Sigmoid colon (tissue), 6 donors: ENCODE measurements at regions not wholly inside any gene's neighbourhood (a gene's known extent, or its start where the extent isn't known, plus 50 kb on each side); places are given as distances from the start of the nearest gene placed in this dataset.

ENCODE experiments used
- DNase-seq: peaks from one replicate; pipeline ENCODE4 v3.0.0-alpha.2; 2019
- H3K27ac ChIP-seq, 4 donors: fragments of 200-600 bp; sonication (generic); one replicate each; pipeline ENCODE4 v1.5.1; 2016 to 2019; ENCODE audit warnings: mild to moderate bottlenecking in 1 of 4
- H3K27me3 ChIP-seq, 3 donors: fragments of 200-600 bp; sonication (generic); one replicate each; pipeline ENCODE4 v1.5.1; 2019; ENCODE audit warnings: mild to moderate bottlenecking in 1 of 3
- H3K36me3 ChIP-seq, 4 donors: fragments of 200-600 bp; sonication (generic); one replicate each; pipeline ENCODE4 v1.5.1; 2016 to 2019
- H3K4me1 ChIP-seq, 4 donors: fragments of 200-600 bp; sonication (generic); one replicate each; pipeline ENCODE4 v1.5.1; 2017 to 2019
- H3K4me3 ChIP-seq, 4 donors: fragments of 200-600 bp; sonication (generic); one replicate each; pipeline ENCODE4 v1.5.1; 2017 to 2019; ENCODE audit warnings: mild to moderate bottlenecking in 2 of 4, moderate library complexity in 1 of 4
- H3K9me3 ChIP-seq, 4 donors: fragments of 200-600 bp in 3 of 4; sonication (generic) in 3 of 4; one replicate each; pipeline versions ENCODE4 v1.5.1 to v1.6.1; 2013 to 2019
- EP300 ChIP-seq, 4 donors: sonication (generic); formaldehyde crosslinking; IDR thresholded peaks; one replicate each; pipeline ENCODE4 v1.6.1; 2017; ENCODE audit warnings: antibody characterized with exemption in 4 of 4
- POLR2A ChIP-seq, 2 donors: fragments of 450-650 bp; IDR thresholded peaks; one replicate each; pipeline ENCODE4 v1.6.1; 2016; ENCODE audit warnings: antibody characterized with exemption in 2 of 2, mild to moderate bottlenecking in 2 of 2, moderate library complexity in 2 of 2
- POLR2AphosphoS5 ChIP-seq, 4 donors: sonication (generic); formaldehyde crosslinking; IDR thresholded peaks; one replicate each; pipeline ENCODE4 v1.6.1; 2017; ENCODE audit warnings: antibody characterized with exemption in 4 of 4
- WGBS, 2 donors: extraction: QIAGEN DNeasy Blood & Tissue Kit; methylation state at CpG; one replicate each; pipeline ENCODE4 v1.1.7; 2013; 5-methylcytosine and 5-hydroxymethylcytosine counted together
- intact Hi-C: fragments of 100-400 bp; cut with DNase I; formaldehyde crosslinking; loops from one replicate; pipeline ENCODE4 v1.15.1; 2023
- TF ChIP-seq, protein P1 (sequence below), 4 experiments: fragments of 450-650 bp in 3 of 4; fragments of 200-600 bp in 1 of 4; IDR thresholded peaks; one replicate each; pipeline ENCODE4 v1.5.1; 2016 to 2019; ENCODE audit warnings: antibody characterized with exemption in 4 of 4, mild to moderate bottlenecking in 3 of 4, moderate library complexity in 2 of 4
- donor health status: healthy with polysubstance abuse.
- donor health status: healthy.

DNA sequence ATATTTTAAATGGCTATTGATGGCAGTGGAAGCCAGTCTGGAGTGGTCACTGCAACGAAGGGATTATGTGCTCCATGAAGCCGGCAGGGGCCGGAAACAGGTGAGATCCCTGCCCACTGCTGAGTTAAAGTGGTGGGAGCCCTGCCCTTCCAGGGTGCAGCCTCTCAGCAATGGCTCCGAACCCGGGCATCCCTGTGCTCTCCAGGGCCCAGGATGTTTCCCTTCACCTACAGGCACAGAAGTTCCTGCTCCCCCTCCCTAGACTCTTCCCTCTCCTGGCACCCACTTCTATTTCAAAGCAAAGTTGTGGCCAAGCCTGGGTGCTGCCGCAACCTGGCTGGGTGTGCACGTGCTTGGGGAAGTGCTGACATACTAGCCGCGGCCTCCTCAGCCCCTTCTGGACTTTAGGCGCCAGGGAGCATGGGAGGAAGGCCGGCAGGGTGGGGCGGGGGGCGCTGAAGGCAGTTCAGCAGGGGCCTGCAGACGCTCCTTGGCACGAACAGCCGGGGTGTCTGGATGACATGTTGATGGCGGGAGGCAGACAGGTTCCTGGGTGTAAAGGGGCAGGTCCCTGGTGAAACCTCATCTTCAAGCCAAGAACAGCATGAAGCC is 452.3 kb downstream of the HTR1B start:
- H3K4me1 ChIP-seq = no peaks in the 10 kb centered on the region
- DNase-seq = no peak

DNA sequence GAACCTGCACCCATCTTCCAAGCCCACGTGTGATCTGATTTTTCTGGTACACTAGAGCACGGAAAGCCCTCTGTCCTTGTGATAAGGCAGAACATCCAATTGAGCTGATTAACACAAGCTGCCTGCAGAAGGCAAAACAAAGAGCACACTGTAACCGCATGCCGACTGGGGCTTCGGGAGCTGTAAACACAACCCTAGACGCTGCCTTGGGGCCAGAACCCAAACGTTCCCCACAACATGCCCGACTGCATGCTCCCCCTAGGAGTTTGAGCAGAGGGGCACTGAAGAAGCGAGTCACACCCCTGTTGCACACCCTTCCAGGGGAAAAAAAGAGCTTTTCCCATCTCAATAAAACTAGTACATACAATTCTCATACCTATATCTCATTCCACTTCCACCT is 470.7 kb downstream of the HTR1B start:
- Histone ChIP-seq H3K4me3 (no peak overlapping the region), H3K27me3 (no peaks in the 10 kb centered on the region), H3K9me3 (peaks cover 0 to 19% (median 0%) of the 10 kb centered on the region in 4 donors), H3K36me3 (no peaks in the 10 kb centered on the region), H3K27ac (no peak overlapping the region), H3K4me1 (no peaks in the 10 kb centered on the region)
- 82% methylated on average over 9 of the region's 9 CpGs for WGBS, 2 donors
- intact Hi-C loops = no loop called here
- no peak for DNase-seq
- no peak for TF ChIP-seq POLR2AphosphoS5 (IDR thresholded peaks at IDR 0.05)
- TF ChIP-seq, protein P1, sequence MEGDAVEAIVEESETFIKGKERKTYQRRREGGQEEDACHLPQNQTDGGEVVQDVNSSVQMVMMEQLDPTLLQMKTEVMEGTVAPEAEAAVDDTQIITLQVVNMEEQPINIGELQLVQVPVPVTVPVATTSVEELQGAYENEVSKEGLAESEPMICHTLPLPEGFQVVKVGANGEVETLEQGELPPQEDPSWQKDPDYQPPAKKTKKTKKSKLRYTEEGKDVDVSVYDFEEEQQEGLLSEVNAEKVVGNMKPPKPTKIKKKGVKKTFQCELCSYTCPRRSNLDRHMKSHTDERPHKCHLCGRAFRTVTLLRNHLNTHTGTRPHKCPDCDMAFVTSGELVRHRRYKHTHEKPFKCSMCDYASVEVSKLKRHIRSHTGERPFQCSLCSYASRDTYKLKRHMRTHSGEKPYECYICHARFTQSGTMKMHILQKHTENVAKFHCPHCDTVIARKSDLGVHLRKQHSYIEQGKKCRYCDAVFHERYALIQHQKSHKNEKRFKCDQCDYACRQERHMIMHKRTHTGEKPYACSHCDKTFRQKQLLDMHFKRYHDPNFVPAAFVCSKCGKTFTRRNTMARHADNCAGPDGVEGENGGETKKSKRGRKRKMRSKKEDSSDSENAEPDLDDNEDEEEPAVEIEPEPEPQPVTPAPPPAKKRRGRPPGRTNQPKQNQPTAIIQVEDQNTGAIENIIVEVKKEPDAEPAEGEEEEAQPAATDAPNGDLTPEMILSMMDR (IDR thresholded peaks at IDR 0.05) = no peak
- no peak for TF ChIP-seq POLR2A (IDR thresholded peaks at IDR 0.05)
- no peak for TF ChIP-seq EP300 (IDR thresholded peaks at IDR 0.05)

More for the DNA sequence above, 452.3 kb downstream of the HTR1B start:
- TF ChIP-seq POLR2A (IDR thresholded peaks at IDR 0.05) (no peak), POLR2AphosphoS5 (IDR thresholded peaks at IDR 0.05) (no peak), EP300 (IDR thresholded peaks at IDR 0.05) (no peak)
- TF ChIP-seq, protein P1 (IDR thresholded peaks at IDR 0.05) = no peak
- Histone ChIP-seq H3K9me3 (peaks cover 0 to 4% (median 0%) of the 10 kb centered on the region in 4 donors), H3K27me3 (no peaks in the 10 kb centered on the region), H3K27ac (no peak overlapping the region), H3K4me3 (no peak overlapping the region), H3K36me3 (no peaks in the 10 kb centered on the region)
- 92 to 95% methylated on average over 17 of the region's 17 CpGs for WGBS, 2 donors
- intact Hi-C loops = no loop called here

DNA sequence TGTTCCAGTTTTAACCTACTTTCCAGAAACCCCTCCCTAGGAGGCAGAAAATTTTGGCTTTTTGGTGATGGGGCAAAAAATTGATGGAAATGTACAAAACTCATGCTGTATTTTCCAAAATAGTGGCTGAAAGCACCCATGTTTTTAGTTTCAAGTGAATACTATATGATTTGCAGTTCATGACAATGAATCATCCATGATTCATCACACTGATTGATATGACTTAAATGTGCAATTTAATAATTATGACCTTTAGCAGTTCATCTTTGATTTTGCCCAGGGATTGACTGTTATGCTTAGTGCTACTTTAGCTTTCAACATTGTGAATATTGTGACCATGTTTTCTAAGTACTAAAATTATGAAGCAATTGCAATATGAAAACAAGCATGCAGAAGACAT is 478.7 kb downstream of the HTR1B start:
- Histone ChIP-seq H3K36me3 (no peaks in the 10 kb centered on the region), H3K9me3 (peaks cover 0 to 13% (median 0%) of the 10 kb centered on the region in 4 donors), H3K4me3 (no peak overlapping the region), H3K27ac (no peak overlapping the region), H3K27me3 (no peaks in the 10 kb centered on the region), H3K4me1 (no peaks in the 10 kb centered on the region)
- DNase-seq = no peak
- TF ChIP-seq, protein P1 (IDR thresholded peaks at IDR 0.05) = no peak
- TF ChIP-seq POLR2A (IDR thresholded peaks at IDR 0.05) = no peak
- TF ChIP-seq EP300 (IDR thresholded peaks at IDR 0.05) = no peak
- no peak for TF ChIP-seq POLR2AphosphoS5 (IDR thresholded peaks at IDR 0.05)
- intact Hi-C loops = no loop called here

DNA sequence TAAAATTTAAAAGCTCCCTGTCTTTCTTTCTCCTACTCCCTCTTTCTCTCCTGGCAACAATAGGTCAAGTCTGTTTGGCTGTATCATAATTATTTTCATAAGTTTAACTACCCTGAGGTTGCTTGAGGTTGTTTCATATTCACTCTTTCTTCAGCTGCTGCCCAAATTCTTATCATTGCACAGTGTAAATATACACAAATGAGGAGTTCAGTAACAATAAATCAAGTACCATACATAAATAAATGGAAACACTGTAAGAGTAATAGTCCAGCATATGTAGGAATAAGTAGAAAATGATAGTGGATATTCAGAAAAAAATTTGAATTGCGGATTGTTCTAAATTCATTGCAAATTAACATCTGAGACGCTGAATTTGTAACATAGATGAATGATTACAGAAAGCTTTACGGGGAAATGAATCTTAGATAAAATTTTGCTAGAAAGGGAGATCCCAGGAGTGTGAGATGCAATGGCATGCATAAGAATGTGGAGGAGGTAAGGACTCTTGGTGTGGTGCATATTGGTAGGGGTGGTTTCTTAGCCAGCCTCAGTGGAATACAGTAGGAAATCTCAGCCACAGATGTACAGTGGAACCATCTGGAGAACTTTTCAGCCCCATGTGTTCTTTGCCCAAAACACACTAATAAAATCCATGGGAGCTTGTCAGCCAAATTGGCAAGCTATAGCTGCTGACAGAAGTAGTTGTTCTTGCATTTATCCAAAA is 480.7 kb downstream of the HTR1B start:
- no peaks in the 10 kb centered on the region for H3K27me3 ChIP-seq
- intact Hi-C loops = no loop called here
- no peaks in the 10 kb centered on the region for H3K9me3 ChIP-seq
- H3K4me1 ChIP-seq = no peaks in the 10 kb centered on the region
- WGBS, 2 donors = 90 to 93% methylated on average over 3 of the region's 3 CpGs
- no peak for DNase-seq
- no peak overlapping the region for H3K27ac ChIP-seq
- no peak overlapping the region for H3K4me3 ChIP-seq
- no peaks in the 10 kb centered on the region for H3K36me3 ChIP-seq
- TF ChIP-seq, protein P1 (IDR thresholded peaks at IDR 0.05) = no peak
- TF ChIP-seq POLR2A (IDR thresholded peaks at IDR 0.05) = no peak
- no peak for TF ChIP-seq EP300 (IDR thresholded peaks at IDR 0.05)
- no peak for TF ChIP-seq POLR2AphosphoS5 (IDR thresholded peaks at IDR 0.05)
